Psoas muscle (tissue), 7 donors: ENCODE measurements at regions not wholly inside any gene's neighbourhood (a gene's known extent, or its start where the extent isn't known, plus 50 kb on each side); places are given as distances from the start of the nearest gene placed in this dataset.

Experiments
- ATAC-seq, 4 donors: fragments of 200-7000 bp; cut with Tn5 transposase; one replicate each; pipeline ENCODE4 v1.9.1; 2020; ENCODE audit warnings: moderate library complexity in 3 of 4, mild to moderate bottlenecking in 2 of 4
- DNase-seq, 2 donors: peaks; one replicate each; pipeline ENCODE4 v3.0.0-alpha.2; 2020
- H3K27ac ChIP-seq: fragments of 200-600 bp; one replicate; pipeline ENCODE4 v1.8.0; 2022
- H3K27me3 ChIP-seq, 3 donors: fragments of 200-600 bp in 1 of 3; one replicate each; pipeline versions ENCODE4 v1.6.1 to v1.8.0; 2013 to 2022; ENCODE audit warnings: low read length in 2 of 3, mild to moderate bottlenecking in 2 of 3, moderate library complexity in 1 of 3; ENCODE audit not compliant: insufficient read depth in 3 of 3
- H3K36me3 ChIP-seq, 2 donors: fragments of 200-600 bp in 1 of 2; one replicate each; pipeline versions ENCODE4 v1.6.1 to v1.8.0; 2013 to 2022; ENCODE audit warnings: low read depth in 1 of 2, mild to moderate bottlenecking in 1 of 2, moderate library complexity in 1 of 2; ENCODE audit not compliant: insufficient read depth in 1 of 2
- H3K4me1 ChIP-seq: fragments of 200-600 bp; one replicate; pipeline ENCODE4 v1.8.0; 2022
- H3K4me3 ChIP-seq: fragments of 200-600 bp; one replicate; pipeline ENCODE4 v1.8.0; 2022; ENCODE audit warnings: mild to moderate bottlenecking
- H3K9me3 ChIP-seq: fragments of 200-600 bp; one replicate; pipeline ENCODE4 v1.8.0; 2022
- WGBS, 3 donors: extraction: QIAGEN DNeasy Blood & Tissue Kit; methylation state at CpG; one replicate each; pipeline versions ENCODE4 v1.1.6 to v1.1.7; 2013; 5-methylcytosine and 5-hydroxymethylcytosine counted together
- intact Hi-C, 2 donors: fragments of 100-400 bp; cut with DNase I; formaldehyde crosslinking; loops; one replicate each; pipeline versions ENCODE4 v1.11.0 to v1.14.2; 2022
- TF ChIP-seq, protein P1 (sequence below): fragments of 200-600 bp; IDR thresholded peaks from one replicate; pipeline ENCODE4 v1.8.0; 2022; ENCODE audit warnings: antibody characterized with exemption
- donor health status: healthy with polysubstance abuse.
- donor health status: DM: no; HTN: no; CAD: no; lungs with moderate emphysema.
- donor health status: Bipolar disorder and iron deficiency.
- donor health status: healthy.
- donor health status: DM: yes; HTN: yes; CAD: no.
- donor health status: DM: no; HTN: no; CAD: no.
- donor health status: DM: yes; HTN: yes; CAD: no.

DNA sequence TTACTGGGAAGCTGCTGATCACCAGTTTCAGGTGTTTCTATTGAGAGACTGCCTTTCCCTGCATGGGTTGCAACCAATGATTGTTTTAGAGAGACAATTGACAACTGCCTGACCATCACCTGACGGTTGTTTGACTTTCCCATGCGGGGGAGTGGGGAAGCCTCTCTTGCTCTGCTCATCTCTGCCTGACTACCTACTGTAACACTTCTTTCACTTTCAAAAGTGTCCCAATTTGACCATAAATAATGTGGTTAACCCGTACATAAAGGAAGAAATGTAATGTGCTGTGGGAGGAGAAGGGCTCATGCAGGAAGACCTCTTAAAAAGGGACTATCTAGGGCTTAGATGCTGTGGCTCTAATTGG is 122.1 kb upstream of the PHACTR1 start:
- no peaks in the 10 kb centered on the region for H3K4me1 ChIP-seq
- TF ChIP-seq, protein P1, sequence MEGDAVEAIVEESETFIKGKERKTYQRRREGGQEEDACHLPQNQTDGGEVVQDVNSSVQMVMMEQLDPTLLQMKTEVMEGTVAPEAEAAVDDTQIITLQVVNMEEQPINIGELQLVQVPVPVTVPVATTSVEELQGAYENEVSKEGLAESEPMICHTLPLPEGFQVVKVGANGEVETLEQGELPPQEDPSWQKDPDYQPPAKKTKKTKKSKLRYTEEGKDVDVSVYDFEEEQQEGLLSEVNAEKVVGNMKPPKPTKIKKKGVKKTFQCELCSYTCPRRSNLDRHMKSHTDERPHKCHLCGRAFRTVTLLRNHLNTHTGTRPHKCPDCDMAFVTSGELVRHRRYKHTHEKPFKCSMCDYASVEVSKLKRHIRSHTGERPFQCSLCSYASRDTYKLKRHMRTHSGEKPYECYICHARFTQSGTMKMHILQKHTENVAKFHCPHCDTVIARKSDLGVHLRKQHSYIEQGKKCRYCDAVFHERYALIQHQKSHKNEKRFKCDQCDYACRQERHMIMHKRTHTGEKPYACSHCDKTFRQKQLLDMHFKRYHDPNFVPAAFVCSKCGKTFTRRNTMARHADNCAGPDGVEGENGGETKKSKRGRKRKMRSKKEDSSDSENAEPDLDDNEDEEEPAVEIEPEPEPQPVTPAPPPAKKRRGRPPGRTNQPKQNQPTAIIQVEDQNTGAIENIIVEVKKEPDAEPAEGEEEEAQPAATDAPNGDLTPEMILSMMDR, result no peak
- WGBS, 3 donors, result 60 to 69% (median 65%) methylated on average over 3 of the region's 3 CpGs
- no peaks in the 10 kb centered on the region for H3K36me3 ChIP-seq
- DNase-seq (no peak), ATAC-seq (no peak)
- intact Hi-C loops, result no loop called here
- peaks cover 0 to 3% (median 0%) of the 10 kb centered on the region in 3 donors for H3K27me3 ChIP-seq
- no peak overlapping the region for H3K27ac ChIP-seq
- H3K4me3 ChIP-seq, result no peak overlapping the region
- no peaks in the 10 kb centered on the region for H3K9me3 ChIP-seq

- TF ChIP-seq, protein P1, result no peak
- ATAC-seq (no peak), DNase-seq (no peak)
- H3K9me3 ChIP-seq, result no peaks in the 10 kb centered on the region
- 61 to 74% (median 63%) methylated on average over 9 of the region's 9 CpGs for WGBS, 3 donors
- H3K27ac ChIP-seq, result no peak overlapping the region
- peaks cover 0 to 3% (median 0%) of the 10 kb centered on the region in 3 donors for H3K27me3 ChIP-seq
- no peak overlapping the region for H3K4me3 ChIP-seq
- H3K4me1 ChIP-seq, result no peaks in the 10 kb centered on the region
- H3K36me3 ChIP-seq, result no peaks in the 10 kb centered on the region
- intact Hi-C loops, result no loop called here
Measured at GRCh38 chr6:12595161-12595811, 121.3 kb upstream of the PHACTR1 start.

GRCh38 chr6:12596731-12597130 is 119.8 kb upstream of the PHACTR1 start:
- Histone ChIP-seq H3K4me3 (no peak overlapping the region), H3K36me3 (no peaks in the 10 kb centered on the region), H3K27me3 (peaks cover 0 to 3% (median 0%) of the 10 kb centered on the region in 3 donors), H3K27ac (no peak overlapping the region), H3K4me1 (no peaks in the 10 kb centered on the region), H3K9me3 (no peaks in the 10 kb centered on the region)
- DNase-seq, result no peak
- WGBS, 3 donors, result 68 to 78% (median 76%) methylated on average over 2 of the region's 2 CpGs
- ATAC-seq, result no peak
- TF ChIP-seq, protein P1, result no peak
- intact Hi-C loops, result no loop called here

- H3K36me3 ChIP-seq, result no peaks in the 10 kb centered on the region
- no peak for DNase-seq
- no peak overlapping the region for H3K4me3 ChIP-seq
- no peaks in the 10 kb centered on the region for H3K9me3 ChIP-seq
- 51 to 57% (median 51%) methylated on average over 2 of the region's 2 CpGs for WGBS, 3 donors
- TF ChIP-seq, protein P1, result no peak
- H3K27me3 ChIP-seq, result peaks cover 0 to 3% (median 0%) of the 10 kb centered on the region in 3 donors
- H3K27ac ChIP-seq, result no peak overlapping the region
- intact Hi-C loops, result no loop called here
- H3K4me1 ChIP-seq, result no peaks in the 10 kb centered on the region
- ATAC-seq, result no peak
Measured at GRCh38 chr6:12598919-12599318, 117.6 kb upstream of the PHACTR1 start.

- peaks cover 0 to 3% (median 0%) of the 10 kb centered on the region in 3 donors for H3K27me3 ChIP-seq
- TF ChIP-seq, protein P1, result no peak
- ATAC-seq (no peak), DNase-seq (no peak)
- no peak overlapping the region for H3K4me3 ChIP-seq
- 31 to 34% (median 34%) methylated on average over 3 of the region's 3 CpGs for WGBS, 3 donors
- H3K4me1 ChIP-seq, result no peaks in the 10 kb centered on the region
- no peaks in the 10 kb centered on the region for H3K9me3 ChIP-seq
- intact Hi-C loops, result loop anchor here (2.0 to 10.0 kb wide), 3 partner anchors 307 to 947 kb away; partner anchors contain the start of gene EDN1 (in 1 of the 2)
- no peaks in the 10 kb centered on the region for H3K36me3 ChIP-seq
- H3K27ac ChIP-seq, result no peak overlapping the region
Measured at GRCh38 chr6:12601881-12602280, 114.7 kb upstream of the PHACTR1 start.
